ENCODE measurements at regions not wholly inside any gene's neighbourhood (a gene's known extent, or its start where the extent isn't known, plus 50 kb on each side); places are given as distances from the start of the nearest gene placed in this dataset.

DNA sequence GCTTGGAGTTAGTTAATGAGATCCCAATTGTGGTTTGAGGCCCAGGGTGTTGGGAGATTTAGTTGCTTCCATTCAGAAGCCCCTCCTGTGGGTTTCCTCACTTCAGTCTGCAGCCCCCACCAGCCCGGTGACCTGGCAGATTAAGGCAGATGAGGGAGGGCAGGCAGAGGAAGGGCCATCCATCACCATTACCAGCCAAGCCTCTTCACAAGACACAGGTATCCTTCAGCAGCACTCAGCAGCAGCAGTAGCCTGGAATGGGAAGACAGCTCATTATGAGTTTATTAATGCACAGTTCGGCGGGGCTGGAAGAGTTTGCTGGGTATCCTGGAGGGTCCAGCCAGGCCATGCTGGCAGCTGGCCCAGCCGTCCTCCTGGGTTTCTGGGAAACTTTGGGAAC is 90.0 kb upstream of the GPRC5B start:
- TF ChIP-seq, protein P1, sequence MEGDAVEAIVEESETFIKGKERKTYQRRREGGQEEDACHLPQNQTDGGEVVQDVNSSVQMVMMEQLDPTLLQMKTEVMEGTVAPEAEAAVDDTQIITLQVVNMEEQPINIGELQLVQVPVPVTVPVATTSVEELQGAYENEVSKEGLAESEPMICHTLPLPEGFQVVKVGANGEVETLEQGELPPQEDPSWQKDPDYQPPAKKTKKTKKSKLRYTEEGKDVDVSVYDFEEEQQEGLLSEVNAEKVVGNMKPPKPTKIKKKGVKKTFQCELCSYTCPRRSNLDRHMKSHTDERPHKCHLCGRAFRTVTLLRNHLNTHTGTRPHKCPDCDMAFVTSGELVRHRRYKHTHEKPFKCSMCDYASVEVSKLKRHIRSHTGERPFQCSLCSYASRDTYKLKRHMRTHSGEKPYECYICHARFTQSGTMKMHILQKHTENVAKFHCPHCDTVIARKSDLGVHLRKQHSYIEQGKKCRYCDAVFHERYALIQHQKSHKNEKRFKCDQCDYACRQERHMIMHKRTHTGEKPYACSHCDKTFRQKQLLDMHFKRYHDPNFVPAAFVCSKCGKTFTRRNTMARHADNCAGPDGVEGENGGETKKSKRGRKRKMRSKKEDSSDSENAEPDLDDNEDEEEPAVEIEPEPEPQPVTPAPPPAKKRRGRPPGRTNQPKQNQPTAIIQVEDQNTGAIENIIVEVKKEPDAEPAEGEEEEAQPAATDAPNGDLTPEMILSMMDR (conservative IDR thresholded peaks at IDR 0.05): no peak
- no peak for TF ChIP-seq ZFX (IDR thresholded peaks at IDR 0.05)

Measured in C4-2B (cell line).